Astrocyte of the cerebellum (primary cell): ENCODE measurements at regions not wholly inside any gene's neighbourhood (a gene's known extent, or its start where the extent isn't known, plus 50 kb on each side); places are given as distances from the start of the nearest gene placed in this dataset.

Source experiments
- DNase-seq: peaks from one replicate; pipeline ENCODE4 v3.0.0-alpha.2; 2011; ENCODE audit warnings: low read depth
- H3K4me3 ChIP-seq: 2 replicates; pipeline ENCODE4 v1.5.1; 2011; ENCODE audit warnings: mild to moderate bottlenecking, low read depth, low read length, moderate library complexity
- CTCF ChIP-seq: IDR thresholded peaks from 2 replicates; pipeline ENCODE4 v1.5.1; 2012; ENCODE audit warnings: low read length, low read depth, moderate library complexity, mild to moderate bottlenecking; ENCODE audit errors: missing control alignments
- in situ Hi-C: cut with HindIII; loops from 2 replicates; pipeline ENCODE4 v1.10.0; 2017; ENCODE audit warnings: low sequenced_read_pairs

DNA sequence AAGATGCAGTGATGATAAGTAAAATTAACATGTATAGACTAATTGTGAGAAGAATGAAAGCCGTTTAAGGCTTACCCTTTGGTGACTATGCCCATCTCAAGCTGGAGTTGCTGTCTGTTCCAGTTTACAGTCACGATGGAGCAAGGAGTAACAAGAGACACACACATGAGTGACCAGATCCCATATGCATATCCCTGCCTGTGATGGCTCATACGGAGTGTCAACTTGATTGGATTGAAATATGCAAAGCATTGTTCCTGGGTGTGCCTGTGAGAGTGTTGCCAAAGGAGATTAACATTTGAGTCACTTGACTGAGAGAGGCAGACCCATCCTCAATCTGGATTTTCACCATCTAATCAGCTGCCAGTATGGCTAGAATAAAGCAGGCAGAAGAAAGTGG is 786.8 kb downstream of the FAM181B start:
- no peak for TF ChIP-seq CTCF
- in situ Hi-C loops = no loop called here
- H3K4me3 ChIP-seq = no peak overlapping the region
- no peak for DNase-seq

GRCh38 chr11:81942646-81943045 is 791.0 kb downstream of the FAM181B start:
- TF ChIP-seq CTCF = no peak
- in situ Hi-C loops = no loop called here
- DNase-seq = no peak
- H3K4me3 ChIP-seq = no peak overlapping the region

GRCh38 chr11:81941998-81942397 is 791.7 kb downstream of the FAM181B start:
- in situ Hi-C loops = no loop called here
- TF ChIP-seq CTCF = no peak
- H3K4me3 ChIP-seq = no peak overlapping the region
- DNase-seq = no peak

GRCh38 chr11:81932303-81932702 is 801.4 kb downstream of the FAM181B start:
- no peak for DNase-seq
- in situ Hi-C loops = no loop called here
- no peak overlapping the region for H3K4me3 ChIP-seq
- TF ChIP-seq CTCF = no peak

DNA sequence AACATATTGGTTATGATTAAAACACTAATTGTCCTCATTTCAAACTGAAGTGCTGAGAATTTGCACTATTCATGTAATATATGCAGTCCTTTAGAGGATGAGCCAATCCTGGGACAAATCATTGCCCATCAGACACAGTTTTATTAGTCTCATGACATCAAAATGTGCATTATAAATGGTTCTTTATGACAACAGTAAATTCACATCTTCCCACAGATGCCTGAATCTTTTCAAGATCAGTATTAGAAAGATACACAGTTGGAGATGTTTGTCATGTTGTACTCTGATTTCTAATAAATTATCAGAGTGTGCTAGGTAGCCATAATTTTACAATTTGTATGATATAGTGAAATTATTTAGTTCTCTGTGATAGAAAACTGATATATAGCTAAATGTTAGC is 813.5 kb downstream of the FAM181B start:
- TF ChIP-seq CTCF = no peak

DNA sequence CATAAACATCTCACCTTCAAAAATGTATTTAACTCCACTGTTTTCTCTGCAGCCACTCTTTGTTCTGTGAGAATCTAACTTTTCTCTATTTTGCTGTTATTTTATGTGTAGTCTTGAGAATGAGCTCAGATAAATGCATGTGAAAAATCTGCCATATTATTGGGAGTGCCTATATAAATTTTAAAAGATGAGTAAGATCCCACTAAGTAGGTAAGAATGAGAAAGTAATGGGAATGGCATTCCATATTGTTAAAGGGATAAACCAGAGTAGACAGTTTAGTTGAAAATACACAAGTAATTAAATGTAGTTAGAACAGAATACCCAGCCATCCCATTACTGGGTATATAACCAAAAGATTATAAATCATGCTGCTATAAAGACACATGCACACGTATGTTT is 817.2 kb downstream of the FAM181B start:
- in situ Hi-C loops = no loop called here
- TF ChIP-seq CTCF = no peak
- DNase-seq = no peak
- no peak overlapping the region for H3K4me3 ChIP-seq

More for the DNA sequence above, 813.5 kb downstream of the FAM181B start:
- in situ Hi-C loops = no loop called here
- DNase-seq = no peak
- no peak overlapping the region for H3K4me3 ChIP-seq

- TF ChIP-seq CTCF = no peak
- peak; percentile 34 for DNase-seq
- H3K4me3 ChIP-seq = no peak overlapping the region
- in situ Hi-C loops = no loop called here
These were observed 818.6 kb downstream of the FAM181B start for GRCh38 chr11:81915045-81915444.
